Smooth muscle cell (in vitro differentiated cells): ENCODE measurements at regions not wholly inside any gene's neighbourhood (a gene's known extent, or its start where the extent isn't known, plus 50 kb on each side); places are given as distances from the start of the nearest gene placed in this dataset.

ENCODE experiments used
- DNase-seq: peaks from one replicate; lab custom pipeline; 2025; ENCODE audit not compliant: unreplicated experiment; lab: John Stamatoyannopoulos, UW
- H2AFZ ChIP-seq: fragments of 200-600 bp; sonication (generic); 2 replicates; pipeline ENCODE4 v1.6.0; 2016; ENCODE audit warnings: antibody characterized with exemption, low read depth, mild to moderate bottlenecking
- H3F3A ChIP-seq: fragments of 200-600 bp; sonication (generic); 2 replicates; pipeline ENCODE4 v1.6.0; 2017; ENCODE audit warnings: antibody characterized with exemption, low read depth
- H3K27ac ChIP-seq: fragments of 200-600 bp; sonication (generic); 2 replicates; pipeline ENCODE4 v1.5.1; 2016; ENCODE audit warnings: low read depth, mild to moderate bottlenecking
- H3K27me3 ChIP-seq: fragments of 200-600 bp; sonication (generic); 2 replicates; pipeline ENCODE4 v1.6.1; 2016; ENCODE audit warnings: low read depth, mild to moderate bottlenecking
- H3K36me3 ChIP-seq: fragments of 200-600 bp; sonication (generic); 2 replicates; pipeline ENCODE4 v1.5.1; 2016; ENCODE audit warnings: low read depth
- H3K4me1 ChIP-seq: fragments of 200-600 bp; sonication (generic); 2 replicates; pipeline ENCODE4 v1.5.1; 2016; ENCODE audit warnings: low read depth
- H3K4me2 ChIP-seq: fragments of 200-600 bp; sonication (generic); 2 replicates; pipeline ENCODE4 v1.6.0; 2016; ENCODE audit warnings: mild to moderate bottlenecking
- H3K4me3 ChIP-seq: fragments of 200-600 bp; sonication (generic); 2 replicates; pipeline ENCODE4 v1.5.1; 2016; ENCODE audit warnings: mild to moderate bottlenecking
- H3K79me2 ChIP-seq: fragments of 200-600 bp; sonication (generic); 2 replicates; pipeline ENCODE4 v1.6.0; 2016; ENCODE audit warnings: low read depth, mild to moderate bottlenecking
- H3K9ac ChIP-seq: fragments of 200-600 bp; sonication (generic); 2 replicates; pipeline ENCODE4 v1.6.0; 2016; ENCODE audit warnings: low read depth
- H3K9me3 ChIP-seq: fragments of 200-600 bp; sonication (generic); replicated peaks from 2 replicates; pipeline ENCODE4 v1.5.1; 2016; ENCODE audit warnings: low read depth
- H4K20me1 ChIP-seq: fragments of 200-600 bp; sonication (generic); 2 replicates; pipeline ENCODE4 v1.6.0; 2016; ENCODE audit warnings: low read depth
- CTCF ChIP-seq: fragments of 200-600 bp; sonication (generic); IDR thresholded peaks from 2 replicates; pipeline ENCODE4 v1.5.1; 2017; ENCODE audit warnings: borderline replicate concordance, mild to moderate bottlenecking, antibody characterized with exemption; ENCODE audit not compliant: insufficient read depth, poor library complexity, severe bottlenecking
- WGBS: methylation state at CpG from one replicate; pipeline ENCODE4 v1.1.7; 2016; ENCODE audit warnings: low lambda C conversion rate; 5-methylcytosine and 5-hydroxymethylcytosine counted together

- Histone ChIP-seq H3K9me3 (no peaks in the 10 kb centered on the region), H3K79me2 (no peaks in the 10 kb centered on the region), H4K20me1 (no peaks in the 10 kb centered on the region), H2AFZ (no peak overlapping the region), H3K36me3 (no peaks in the 10 kb centered on the region), H3K27ac (no peak overlapping the region), H3F3A (peaks cover 3% of the 10 kb centered on the region), H3K4me2 (no peak overlapping the region), H3K9ac (no peak overlapping the region), H3K27me3 (no peaks in the 10 kb centered on the region), H3K4me3 (no peak overlapping the region), H3K4me1 (peaks cover 11% of the 10 kb centered on the region)
- TF ChIP-seq CTCF = no peak
- no peak for DNase-seq
Measured at GRCh38 chr2:173629076-173629475, 274.4 kb downstream of the CDCA7 start.

GRCh38 chr2:173630425-173631126 is 275.9 kb downstream of the CDCA7 start:
- Histone ChIP-seq H2AFZ (peak overlapping the region; percentile 85), H3K36me3 (no peaks in the 10 kb centered on the region), H3K4me1 (peaks cover 11% of the 10 kb centered on the region), H3K27ac (peak overlapping the region; percentile 33), H3K27me3 (no peaks in the 10 kb centered on the region), H3K4me3 (no peak overlapping the region), H4K20me1 (no peaks in the 10 kb centered on the region), H3K9me3 (no peaks in the 10 kb centered on the region), H3K4me2 (peak overlapping the region; percentile 74), H3F3A (peaks cover 3% of the 10 kb centered on the region), H3K79me2 (no peaks in the 10 kb centered on the region), H3K9ac (no peak overlapping the region)
- no peak for DNase-seq
- 75% methylated on average over 9 of the region's 9 CpGs for WGBS
- no peak for TF ChIP-seq CTCF

GRCh38 chr2:173631127-173631460 is 276.4 kb downstream of the CDCA7 start:
- peaks cover 11% of the 10 kb centered on the region for H3K4me1 ChIP-seq
- no peak overlapping the region for H3K4me3 ChIP-seq
- no peak overlapping the region for H3K9ac ChIP-seq
- peaks cover 3% of the 10 kb centered on the region for H3F3A ChIP-seq
- WGBS = 13% methylated on average over 4 of the region's 4 CpGs
- H3K36me3 ChIP-seq = no peaks in the 10 kb centered on the region
- no peaks in the 10 kb centered on the region for H4K20me1 ChIP-seq
- no peak for TF ChIP-seq CTCF
- peak overlapping the region; percentile 33 for H3K27ac ChIP-seq
- peak overlapping the region; percentile 74 for H3K4me2 ChIP-seq
- H3K27me3 ChIP-seq = no peaks in the 10 kb centered on the region
- H3K9me3 ChIP-seq = no peaks in the 10 kb centered on the region
- no peak for DNase-seq
- H3K79me2 ChIP-seq = no peaks in the 10 kb centered on the region
- H2AFZ ChIP-seq = peak overlapping the region; percentile 85

GRCh38 chr2:173644146-173644545 is 289.5 kb downstream of the CDCA7 start:
- H3K9me3 ChIP-seq = no peaks in the 10 kb centered on the region
- no peak overlapping the region for H2AFZ ChIP-seq
- H3K4me1 ChIP-seq = peaks cover 15% of the 10 kb centered on the region
- H3K4me2 ChIP-seq = no peak overlapping the region
- H3K27ac ChIP-seq = no peak overlapping the region
- no peaks in the 10 kb centered on the region for H3F3A ChIP-seq
- TF ChIP-seq CTCF = no peak
- H3K79me2 ChIP-seq = no peaks in the 10 kb centered on the region
- no peak overlapping the region for H3K9ac ChIP-seq
- no peak overlapping the region for H3K4me3 ChIP-seq
- no peak for DNase-seq
- no peaks in the 10 kb centered on the region for H4K20me1 ChIP-seq
- H3K27me3 ChIP-seq = no peaks in the 10 kb centered on the region
- 42% methylated on average over 3 of the region's 3 CpGs for WGBS
- no peaks in the 10 kb centered on the region for H3K36me3 ChIP-seq
